Skeletal muscle tissue (tissue), 3 donors: ENCODE measurements at regions not wholly inside any gene's neighbourhood (a gene's known extent, or its start where the extent isn't known, plus 50 kb on each side); places are given as distances from the start of the nearest gene placed in this dataset.

ENCODE experiments used
- H3K27ac ChIP-seq: one replicate; pipeline ENCODE4 v1.7.0; 2013; ENCODE audit warnings: mild to moderate bottlenecking, low read depth, low read length, inconsistent platforms
- H3K27me3 ChIP-seq, 3 donors: one replicate each; pipeline ENCODE4 v1.7.0; 2013; ENCODE audit warnings: low read length in 3 of 3; ENCODE audit not compliant: control insufficient read depth in 3 of 3, insufficient read depth in 3 of 3
- H3K36me3 ChIP-seq, 3 donors: one replicate each; pipeline ENCODE4 v1.7.0; 2013; ENCODE audit warnings: low read length in 3 of 3; ENCODE audit not compliant: control insufficient read depth in 3 of 3, insufficient read depth in 3 of 3
- H3K4me1 ChIP-seq, 3 donors: one replicate each; pipeline ENCODE4 v1.7.0; 2013; ENCODE audit warnings: low read length in 3 of 3, mild to moderate bottlenecking in 3 of 3; ENCODE audit not compliant: control insufficient read depth in 3 of 3, insufficient read depth in 3 of 3
- H3K4me3 ChIP-seq, 3 donors: one replicate each; pipeline ENCODE4 v1.7.0; 2013; ENCODE audit warnings: low read length in 3 of 3
- H3K9ac ChIP-seq, 3 donors: one replicate each; pipeline ENCODE4 v1.7.0; 2013; ENCODE audit warnings: low read length in 3 of 3, mild to moderate bottlenecking in 3 of 3, moderate library complexity in 2 of 3, low read depth in 1 of 3
- H3K9me3 ChIP-seq, 3 donors: one replicate each; pipeline ENCODE4 v1.7.0; 2013; ENCODE audit warnings: low read length in 3 of 3; ENCODE audit not compliant: control insufficient read depth in 3 of 3
- donor health status: Osteomylitis.

DNA sequence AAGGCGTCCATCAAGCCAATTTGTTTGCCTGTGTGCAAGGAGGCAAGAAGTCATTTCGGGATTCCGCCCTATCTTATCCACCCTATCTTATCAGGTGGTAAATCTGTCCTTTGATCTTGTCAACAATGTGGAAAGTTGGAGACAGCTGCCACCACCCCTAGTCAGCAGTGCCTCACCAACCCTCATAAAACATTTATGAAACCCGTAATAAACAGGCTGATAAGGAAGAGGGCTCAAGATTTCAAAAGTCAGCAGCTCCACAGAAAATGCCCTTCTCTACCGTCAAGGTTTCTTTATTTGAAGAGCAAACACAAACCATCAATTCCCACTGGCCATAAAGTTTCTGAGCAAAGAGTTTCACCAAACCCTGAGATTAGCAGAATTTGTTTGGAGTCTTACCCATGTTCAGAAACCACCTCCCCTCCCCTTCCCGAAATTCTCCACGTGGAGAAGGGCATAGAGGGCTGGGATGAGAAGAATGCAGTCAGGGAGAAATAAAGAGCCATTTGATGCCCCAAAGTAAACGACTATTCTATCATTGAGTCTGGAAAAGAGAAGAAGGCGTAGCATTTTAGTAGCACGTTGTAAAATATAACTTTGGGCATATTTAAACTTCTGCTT is 196.0 kb upstream of the GPR12 start:
- Histone ChIP-seq H3K27ac (no peak overlapping the region), H3K4me1 (no peaks in the 10 kb centered on the region), H3K36me3 (no peaks in the 10 kb centered on the region), H3K4me3 (no peak overlapping the region), H3K27me3 (peaks cover 4 to 12% (median 8%) of the 10 kb centered on the region in 3 donors), H3K9ac (no peak overlapping the region), H3K9me3 (no peaks in the 10 kb centered on the region)

DNA sequence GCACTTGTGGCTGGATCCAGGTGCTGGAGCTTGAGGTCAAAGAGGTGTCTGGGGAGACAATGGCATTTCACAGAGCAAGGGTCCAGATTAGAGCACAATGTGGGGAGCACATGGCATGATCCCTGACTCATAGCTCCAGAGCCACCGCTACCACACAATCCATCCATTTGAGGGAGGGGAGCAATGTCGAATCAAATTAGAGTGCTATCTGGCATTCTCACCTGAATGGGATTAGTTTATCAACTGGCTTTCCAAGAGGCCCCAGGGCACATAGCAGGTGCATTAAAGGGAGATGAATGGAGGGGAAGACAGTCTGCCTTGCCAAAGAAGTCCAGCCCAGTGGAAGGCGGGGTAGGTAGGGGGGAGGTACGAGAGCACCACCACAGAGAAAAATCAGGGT is 194.4 kb upstream of the GPR12 start:
- Histone ChIP-seq H3K9me3 (no peaks in the 10 kb centered on the region), H3K27me3 (peaks cover 3 to 12% (median 6%) of the 10 kb centered on the region in 3 donors), H3K4me1 (no peaks in the 10 kb centered on the region), H3K4me3 (no peak overlapping the region), H3K36me3 (no peaks in the 10 kb centered on the region), H3K9ac (no peak overlapping the region), H3K27ac (no peak overlapping the region)

DNA sequence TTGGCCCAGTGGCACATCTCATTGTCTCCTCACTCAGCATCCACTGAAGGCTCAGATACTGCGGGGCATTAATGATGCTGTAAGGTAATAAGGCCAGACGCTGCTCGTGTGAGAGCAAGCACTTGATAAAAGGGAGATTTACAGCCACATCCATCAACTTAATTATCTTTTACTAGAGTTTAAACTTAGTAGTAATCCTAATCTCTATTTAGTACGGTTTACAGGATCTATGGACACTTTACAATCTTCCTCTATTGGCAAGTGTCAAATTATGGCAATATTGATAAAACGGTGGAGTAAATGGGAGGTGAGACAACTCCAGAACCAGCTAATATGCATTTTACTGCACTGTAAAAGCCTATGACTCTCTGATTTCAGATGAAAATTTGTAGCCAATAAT is 192.7 kb upstream of the GPR12 start:
- H3K9ac ChIP-seq = no peak overlapping the region
- H3K27me3 ChIP-seq = peaks cover 0 to 14% (median 6%) of the 10 kb centered on the region in 3 donors
- no peak overlapping the region for H3K27ac ChIP-seq

DNA sequence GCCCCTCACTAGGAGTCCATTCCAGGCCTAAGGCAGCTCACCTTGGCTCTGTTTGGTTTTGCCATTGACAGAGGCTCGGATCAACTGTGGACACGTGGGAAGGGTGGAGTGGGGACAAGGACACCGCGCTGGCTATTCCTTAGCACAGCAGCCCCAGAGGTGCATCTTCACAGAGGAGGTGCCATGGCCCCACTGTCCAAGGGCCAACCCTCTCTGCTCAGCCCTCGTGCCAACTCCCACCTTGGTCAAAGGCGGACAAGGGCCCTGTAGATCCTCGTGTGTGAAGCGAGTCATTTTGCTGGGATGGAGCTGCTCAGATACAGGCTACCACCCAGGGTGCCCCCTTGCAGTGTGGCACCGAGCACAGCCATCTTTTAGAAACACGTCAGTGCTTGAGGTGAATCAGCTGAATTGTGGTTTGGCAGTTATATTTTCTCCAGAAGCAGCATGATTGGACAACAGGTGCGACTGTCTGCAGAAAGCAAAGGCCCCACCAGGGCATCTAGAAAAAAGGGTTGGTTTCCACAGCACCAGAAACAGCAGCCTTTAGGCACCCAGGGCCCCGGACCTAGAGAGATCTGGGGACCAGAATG is 192.1 kb upstream of the GPR12 start:
- H3K27ac ChIP-seq = no peak overlapping the region

More for the DNA sequence above, 192.7 kb upstream of the GPR12 start:
- Histone ChIP-seq H3K9me3 (no peaks in the 10 kb centered on the region), H3K36me3 (no peaks in the 10 kb centered on the region), H3K4me1 (no peaks in the 10 kb centered on the region), H3K4me3 (no peak overlapping the region)

DNA sequence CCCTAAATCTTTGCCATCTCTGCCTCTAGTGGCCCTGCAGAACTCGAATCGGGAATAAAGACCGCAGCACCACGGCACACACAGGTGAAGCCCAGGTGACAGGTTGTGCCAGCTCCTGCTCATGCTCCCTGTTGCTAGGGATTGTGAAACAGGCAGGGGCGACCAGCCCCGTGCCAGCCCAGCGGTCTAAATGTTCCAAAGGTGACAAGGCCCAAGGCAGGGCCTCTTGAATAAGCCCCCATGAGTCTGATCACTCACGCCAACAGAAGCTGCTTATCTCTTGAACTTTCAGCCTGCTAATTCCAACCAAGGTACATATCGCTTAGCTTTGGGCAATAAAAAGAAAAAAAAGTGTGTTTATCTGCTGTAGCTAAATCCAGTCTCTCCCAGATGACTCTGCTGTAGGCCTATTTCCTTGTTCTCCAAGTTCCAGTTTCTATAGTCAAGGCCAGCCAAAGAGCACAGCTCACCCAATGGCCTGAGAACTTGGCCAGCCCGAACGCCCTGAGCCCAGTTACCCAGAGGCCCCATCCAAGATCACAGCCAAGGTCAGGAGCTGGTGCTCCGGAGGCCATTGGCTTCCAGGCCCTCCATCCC is 191.1 kb upstream of the GPR12 start:
- Histone ChIP-seq H3K9me3 (no peaks in the 10 kb centered on the region), H3K36me3 (no peaks in the 10 kb centered on the region), H3K27ac (no peak overlapping the region), H3K4me1 (no peaks in the 10 kb centered on the region), H3K27me3 (peaks cover 0 to 11% (median 4%) of the 10 kb centered on the region in 3 donors), H3K4me3 (no peak overlapping the region), H3K9ac (no peak overlapping the region)

More for the DNA sequence above, 192.1 kb upstream of the GPR12 start:
- Histone ChIP-seq H3K27me3 (peaks cover 0 to 12% (median 4%) of the 10 kb centered on the region in 3 donors), H3K36me3 (no peaks in the 10 kb centered on the region), H3K4me1 (no peaks in the 10 kb centered on the region), H3K9me3 (no peaks in the 10 kb centered on the region), H3K9ac (no peak overlapping the region), H3K4me3 (no peak overlapping the region)

DNA sequence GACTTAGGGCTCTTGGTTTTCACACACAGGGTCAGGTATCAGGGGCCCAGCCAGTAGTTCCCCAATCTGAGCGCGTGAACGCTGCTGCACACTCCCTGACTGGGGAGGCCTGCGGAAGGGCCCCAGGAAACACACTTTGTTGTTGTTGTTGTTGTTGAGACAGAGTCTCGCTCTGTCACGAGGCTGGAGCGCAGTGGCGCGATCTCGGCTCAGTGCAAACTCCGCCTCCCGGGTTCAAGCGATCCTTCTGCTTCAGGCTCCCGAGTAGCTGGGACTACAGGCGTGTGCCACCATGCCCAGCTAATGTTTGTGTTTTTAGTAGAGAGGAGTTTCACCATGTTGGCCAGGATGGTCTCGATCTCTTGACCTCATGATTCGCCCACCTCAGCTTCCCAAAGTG is 190.4 kb upstream of the GPR12 start:
- peaks cover 0 to 11% (median 4%) of the 10 kb centered on the region in 3 donors for H3K27me3 ChIP-seq
- no peak overlapping the region for H3K27ac ChIP-seq
- no peak overlapping the region for H3K4me3 ChIP-seq
- no peak overlapping the region for H3K9ac ChIP-seq
- H3K36me3 ChIP-seq = no peaks in the 10 kb centered on the region
- H3K4me1 ChIP-seq = no peaks in the 10 kb centered on the region
- no peaks in the 10 kb centered on the region for H3K9me3 ChIP-seq

DNA sequence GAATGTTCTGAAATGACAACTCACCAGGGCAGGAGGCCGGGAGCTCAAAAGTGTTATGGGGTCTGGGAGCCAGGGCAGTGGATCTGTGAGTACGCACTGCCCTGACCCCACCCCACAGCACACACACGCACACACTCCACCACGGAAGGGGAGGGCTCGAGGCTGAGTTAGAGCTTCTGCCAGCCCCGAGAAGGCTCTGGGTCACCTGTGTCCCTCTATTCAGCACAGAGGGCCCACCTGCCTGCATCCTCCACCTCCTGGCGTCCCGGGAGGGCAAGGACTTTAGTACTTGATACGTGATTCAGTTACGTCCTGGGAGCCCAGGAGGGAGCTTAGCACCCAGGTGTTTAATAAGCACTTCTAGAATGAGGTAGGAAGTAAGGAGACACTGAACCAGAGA is 190.0 kb upstream of the GPR12 start:
- no peak overlapping the region for H3K27ac ChIP-seq
- H3K9me3 ChIP-seq = no peaks in the 10 kb centered on the region
- no peak overlapping the region for H3K9ac ChIP-seq
- H3K4me3 ChIP-seq = no peak overlapping the region
- no peaks in the 10 kb centered on the region for H3K4me1 ChIP-seq
- peaks cover 0 to 11% (median 4%) of the 10 kb centered on the region in 3 donors for H3K27me3 ChIP-seq
- H3K36me3 ChIP-seq = no peaks in the 10 kb centered on the region

DNA sequence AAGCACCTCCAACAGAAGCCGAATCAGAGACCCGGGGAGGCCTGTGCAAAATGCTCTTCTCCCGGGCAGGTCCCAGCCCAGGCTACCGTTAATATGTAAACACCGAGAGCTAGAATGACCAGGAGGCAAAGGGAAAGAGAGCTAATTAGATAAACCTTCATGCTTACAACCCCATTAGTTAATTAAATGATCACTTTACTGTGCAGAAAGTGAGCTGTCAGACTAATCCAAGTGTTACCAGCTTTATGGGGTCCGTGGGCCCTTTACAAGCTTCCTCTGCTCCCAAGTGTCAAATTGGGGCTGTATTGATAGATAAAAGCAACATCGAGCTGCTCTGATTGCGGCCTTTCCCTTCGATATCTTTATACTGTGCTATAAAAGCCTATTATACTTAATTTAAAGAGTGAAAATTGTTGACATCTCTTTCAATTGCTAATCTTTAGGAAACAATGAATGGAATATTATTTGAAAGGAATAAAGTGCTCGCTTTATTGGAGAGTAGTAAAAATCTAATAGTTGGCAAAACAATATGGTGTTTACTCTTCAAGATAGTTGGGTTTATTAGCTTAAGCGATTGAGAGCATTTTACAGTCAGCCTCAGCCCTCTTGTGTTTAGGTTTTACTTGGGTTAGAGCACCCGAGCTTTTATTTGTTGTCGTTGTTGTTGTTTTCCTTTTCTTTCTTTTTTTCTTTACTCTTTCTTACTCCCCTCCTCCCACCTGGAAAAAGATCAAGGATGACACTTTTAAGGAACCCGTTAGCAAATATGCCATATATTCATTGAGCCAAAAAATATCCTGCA is 189.3 kb upstream of the GPR12 start:
- Histone ChIP-seq H3K27me3 (peaks cover 0 to 6% (median 4%) of the 10 kb centered on the region in 3 donors), H3K4me3 (no peak overlapping the region), H3K36me3 (no peaks in the 10 kb centered on the region), H3K4me1 (no peaks in the 10 kb centered on the region), H3K9me3 (no peaks in the 10 kb centered on the region), H3K9ac (no peak overlapping the region), H3K27ac (no peak overlapping the region)

DNA sequence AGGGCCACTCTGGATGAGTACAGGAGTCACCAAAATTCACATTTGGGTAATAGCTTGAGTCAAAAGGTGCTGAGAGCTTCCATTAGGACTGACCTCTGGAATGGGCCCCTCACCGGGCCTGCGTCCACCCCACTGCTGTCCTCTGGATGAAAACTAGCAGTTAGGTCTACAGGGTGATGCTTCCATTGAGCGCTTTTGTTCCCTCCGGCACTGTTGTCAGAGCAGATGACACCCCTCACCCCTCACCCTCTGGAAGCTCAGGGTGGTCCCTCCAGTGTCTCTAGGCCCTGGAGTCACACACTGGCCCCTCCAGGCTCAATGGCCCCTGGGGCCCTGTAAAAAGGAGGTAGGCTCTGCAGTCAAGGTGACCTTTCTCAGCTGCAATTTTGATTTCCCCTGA is 187.8 kb upstream of the GPR12 start:
- Histone ChIP-seq H3K27me3 (peaks cover 0 to 4% (median 3%) of the 10 kb centered on the region in 3 donors), H3K36me3 (no peaks in the 10 kb centered on the region), H3K27ac (no peak overlapping the region), H3K9ac (no peak overlapping the region), H3K9me3 (no peaks in the 10 kb centered on the region), H3K4me3 (no peak overlapping the region), H3K4me1 (no peaks in the 10 kb centered on the region)
